ENCODE measurements at regions not wholly inside any gene's neighbourhood (a gene's known extent, or its start where the extent isn't known, plus 50 kb on each side); places are given as distances from the start of the nearest gene placed in this dataset.

- TF ChIP-seq CTCF (optimal IDR thresholded peaks at IDR 0.05 in 1 of 3, IDR thresholded peaks at IDR 0.05 in 1 of 3, conservative IDR thresholded peaks at IDR 0.05 in 1 of 3; ENCODE audit: extremely low read depth in 1 of 3, insufficient read depth in 2 of 3, low read length in 3 of 3) (no peak), EZH2 (IDR thresholded peaks at IDR 0.05; ENCODE audit: low read length) (no peak)
These were observed 343.6 kb downstream of the PTPRU start for GRCh38 chr1:29579821-29580425.

All from keratinocyte (primary cell).